ENCODE measurements at regions not wholly inside any gene's neighbourhood (a gene's known extent, or its start where the extent isn't known, plus 50 kb on each side); places are given as distances from the start of the nearest gene placed in this dataset.

DNA sequence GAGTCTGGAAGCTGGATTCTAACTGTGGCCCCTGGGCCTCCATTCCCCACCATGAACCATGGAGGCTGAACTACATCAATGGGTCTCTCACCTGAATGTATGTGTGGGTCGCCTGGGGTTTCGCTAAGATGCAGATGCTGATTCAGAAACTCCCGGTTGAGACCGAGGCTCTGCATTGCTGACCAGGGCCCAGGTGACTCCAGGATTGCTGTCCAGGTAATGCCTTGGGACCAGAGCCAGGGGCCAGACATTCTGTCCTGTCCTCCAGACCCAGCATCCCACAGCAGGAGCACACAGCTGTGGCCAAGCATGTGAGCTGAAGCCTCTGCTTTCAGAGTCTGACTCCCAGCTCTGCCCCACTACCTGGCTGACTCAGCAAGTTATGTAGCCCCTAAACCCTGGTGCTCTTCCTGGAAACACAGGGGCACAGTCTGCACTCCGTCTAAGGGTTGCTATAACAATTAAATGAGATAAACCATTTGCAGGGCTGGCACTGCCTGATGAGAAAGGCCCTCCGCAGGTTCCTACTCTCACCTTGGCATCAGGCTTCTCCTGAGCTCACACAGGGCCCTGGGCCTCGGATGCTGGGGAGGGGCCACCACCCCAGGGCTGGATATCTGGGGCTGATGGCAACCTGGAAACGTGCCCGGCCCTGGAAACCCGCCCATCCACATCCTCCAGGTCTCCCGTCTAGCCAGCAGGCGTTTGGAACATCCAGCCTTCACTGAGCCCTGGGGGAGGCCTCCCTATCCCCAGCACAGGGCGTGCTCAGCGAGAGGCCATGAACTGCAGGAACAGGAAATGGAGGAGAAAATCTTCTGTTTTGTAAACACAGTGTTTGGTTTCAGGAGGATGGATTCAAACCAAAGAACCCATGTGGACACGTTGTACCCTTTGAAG is 175.7 kb downstream of the DLL1 start:
- no peak for DNase-seq (ENCODE audit: low read depth)

DNA sequence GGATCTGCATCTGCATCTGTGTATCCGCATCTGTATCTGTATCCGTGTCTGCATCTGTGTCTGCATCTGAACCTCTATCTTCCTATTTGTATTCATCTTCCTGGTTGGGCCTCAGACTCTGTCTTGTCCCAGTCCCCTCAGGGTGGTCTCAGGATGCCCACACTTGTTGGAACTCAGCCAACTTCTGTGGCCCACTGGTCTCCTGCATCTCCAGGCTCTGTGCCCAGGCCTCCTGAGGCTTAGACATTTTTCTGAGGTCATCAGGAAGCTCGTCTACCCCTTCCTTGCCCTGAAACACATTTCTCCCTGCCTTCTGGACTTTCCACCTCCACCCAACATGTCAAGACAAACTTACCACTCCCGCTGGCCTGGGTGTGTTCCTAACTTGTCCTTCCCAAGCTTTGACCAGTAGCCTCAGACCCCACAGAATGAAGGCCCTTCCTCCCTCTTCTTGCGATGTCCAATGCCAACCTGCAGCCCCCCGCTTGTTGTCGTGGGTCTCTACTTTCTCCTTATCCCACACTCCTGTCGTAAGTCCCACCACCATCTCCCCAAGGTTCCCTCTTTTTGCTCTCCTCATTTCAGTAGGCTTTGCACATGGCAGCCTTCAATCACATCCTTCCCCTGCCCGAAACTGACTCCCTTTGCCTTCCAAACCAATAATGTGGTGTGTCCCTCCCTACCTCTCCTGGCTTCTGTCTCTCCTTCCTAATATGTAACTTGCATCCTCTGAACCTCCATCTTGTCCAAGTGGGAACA is 176.5 kb downstream of the DLL1 start:
- DNase-seq (ENCODE audit: low read depth) = no peak

DNA sequence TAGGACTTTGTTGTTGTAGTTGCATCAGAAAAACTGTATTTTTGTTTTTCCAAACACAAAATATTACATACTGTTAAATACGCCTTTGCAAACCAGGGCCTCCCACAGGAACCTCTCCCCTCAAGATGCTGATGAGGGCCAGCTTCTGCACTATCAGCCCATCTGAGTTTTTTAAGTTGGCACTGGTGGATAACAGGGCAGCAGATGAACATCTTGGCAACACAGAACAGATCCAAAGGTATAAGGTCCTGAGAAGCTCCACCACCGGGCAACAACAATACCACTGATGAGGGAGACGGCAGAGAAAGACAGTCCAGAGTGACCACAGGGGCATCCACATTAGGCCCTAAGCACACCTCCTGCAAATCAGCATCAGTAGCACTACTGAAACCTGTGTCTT is 177.7 kb downstream of the DLL1 start:
- no peak for DNase-seq (ENCODE audit: low read depth)

DNA sequence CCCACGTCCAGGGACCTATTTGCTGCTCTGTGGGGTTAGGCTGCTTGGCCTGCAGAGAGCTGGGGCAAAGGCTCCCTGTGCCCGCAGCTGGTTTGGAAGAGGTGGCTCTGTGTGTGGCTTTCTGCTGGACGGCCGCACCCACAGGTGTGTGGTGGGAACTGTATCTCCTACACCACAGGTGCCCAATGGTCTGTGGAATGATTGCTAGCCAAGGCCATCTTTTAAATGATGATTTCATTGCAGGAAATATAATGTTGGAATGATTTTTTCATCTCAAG is 178.4 kb downstream of the DLL1 start:
- no peak for DNase-seq (ENCODE audit: low read depth)

DNA sequence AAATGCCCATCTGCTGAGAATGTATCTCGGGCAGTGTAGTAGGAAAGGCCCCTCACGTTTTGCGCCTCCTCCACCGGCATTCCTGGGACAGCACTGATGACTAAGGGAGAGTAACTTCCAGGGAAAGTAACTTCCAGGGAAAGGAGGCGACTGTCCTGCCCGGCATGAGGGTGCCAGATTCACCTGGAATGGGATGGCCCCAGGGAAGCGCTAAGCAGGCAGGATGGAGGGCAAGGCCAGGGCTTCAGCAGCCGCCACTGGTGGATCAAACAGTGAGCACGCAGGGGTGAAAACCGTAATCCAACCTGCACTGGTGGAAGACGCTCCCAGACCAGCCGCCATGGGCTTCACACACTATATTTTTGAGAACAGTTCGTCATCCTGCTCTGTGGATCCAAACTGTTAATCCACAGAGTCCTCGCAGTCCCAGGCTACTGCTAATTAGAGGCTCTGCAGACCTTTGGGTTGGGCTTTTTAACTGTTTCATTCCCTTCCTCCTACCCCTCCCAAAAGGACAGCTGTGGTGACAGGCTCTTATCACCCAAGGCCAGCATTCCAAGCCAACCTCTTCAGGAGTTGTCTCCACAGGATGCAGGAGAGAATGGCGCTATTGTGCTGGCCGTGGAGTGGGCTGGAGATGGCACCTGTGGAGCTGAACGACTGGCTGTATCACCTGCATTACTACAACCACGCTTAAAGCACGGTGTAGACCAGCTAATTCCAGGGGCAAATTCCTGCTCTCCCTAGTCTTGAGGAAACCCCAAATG is 178.9 kb downstream of the DLL1 start:
- no peak for DNase-seq (ENCODE audit: low read depth)

DNA sequence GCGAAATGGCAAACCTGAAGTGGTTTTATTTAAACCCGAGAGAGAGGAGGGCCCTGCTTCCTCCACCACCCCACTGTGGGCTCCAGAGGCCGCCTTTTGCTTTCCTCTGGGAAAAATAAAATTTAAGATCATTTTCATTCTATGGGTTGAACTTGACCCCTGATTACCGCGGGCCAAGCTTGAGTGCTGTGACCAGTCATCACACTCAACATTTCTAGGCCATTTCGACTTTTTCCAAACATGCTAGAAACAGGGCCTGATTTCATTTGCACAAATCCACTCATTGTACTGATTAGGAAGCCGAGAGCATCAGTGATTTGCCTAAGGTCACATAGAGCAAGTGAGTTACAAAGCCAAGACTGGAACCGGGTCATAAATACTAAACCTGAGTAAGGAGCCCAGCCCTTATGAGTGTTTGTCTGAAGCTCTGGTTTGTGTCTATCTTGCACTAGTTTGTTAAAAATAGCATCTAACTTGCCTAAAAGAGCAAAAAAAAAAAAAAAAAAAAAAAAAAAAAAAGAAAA is 179.7 kb downstream of the DLL1 start:
- no peak for DNase-seq (ENCODE audit: low read depth)

DNA sequence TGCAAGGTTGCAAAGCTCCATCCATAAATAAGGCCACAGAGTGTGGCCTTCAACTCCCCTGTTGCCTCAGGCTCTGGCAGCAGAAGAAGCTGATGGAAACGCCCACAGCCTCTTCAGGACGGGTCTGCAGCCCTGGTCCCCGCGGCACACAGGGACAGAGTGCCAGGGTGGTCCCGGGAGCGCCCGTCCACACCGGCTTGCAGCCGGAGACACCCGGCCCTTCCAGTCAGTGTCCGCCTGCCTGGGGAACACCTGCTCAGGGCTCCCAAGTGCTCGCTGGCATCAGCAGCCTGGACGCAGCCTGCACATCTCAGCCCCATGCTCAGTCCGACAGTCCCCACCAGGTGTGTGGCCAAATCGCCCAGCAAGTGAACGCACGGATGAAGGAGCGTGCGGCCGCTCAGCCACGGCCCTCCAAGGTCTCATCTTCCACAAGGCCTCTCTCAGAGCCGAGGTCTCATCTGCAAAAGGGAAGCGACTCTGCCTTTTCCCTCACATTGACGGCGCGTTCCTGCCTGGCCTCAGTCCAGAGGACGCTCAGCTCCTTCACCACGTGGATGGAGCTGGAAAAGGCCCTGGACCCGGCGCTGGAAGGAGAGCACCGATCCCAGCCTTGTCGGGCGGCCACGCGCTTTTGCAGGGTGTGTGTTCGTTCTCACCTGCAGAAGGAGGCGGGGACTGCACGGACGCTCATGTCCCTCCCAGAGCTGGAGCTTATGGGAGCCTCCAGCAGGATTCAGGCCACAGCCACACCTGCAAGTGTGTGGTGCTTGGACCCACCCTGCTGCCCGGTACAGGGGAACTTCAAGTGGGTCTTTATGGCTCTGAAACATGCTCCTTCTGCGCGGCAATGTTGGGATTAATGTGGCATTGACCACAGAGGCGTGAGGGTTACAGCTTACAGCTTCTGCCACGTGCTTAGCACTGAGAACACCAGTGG is 180.4 kb downstream of the DLL1 start:
- DNase-seq (ENCODE audit: low read depth) = no peak

DNA sequence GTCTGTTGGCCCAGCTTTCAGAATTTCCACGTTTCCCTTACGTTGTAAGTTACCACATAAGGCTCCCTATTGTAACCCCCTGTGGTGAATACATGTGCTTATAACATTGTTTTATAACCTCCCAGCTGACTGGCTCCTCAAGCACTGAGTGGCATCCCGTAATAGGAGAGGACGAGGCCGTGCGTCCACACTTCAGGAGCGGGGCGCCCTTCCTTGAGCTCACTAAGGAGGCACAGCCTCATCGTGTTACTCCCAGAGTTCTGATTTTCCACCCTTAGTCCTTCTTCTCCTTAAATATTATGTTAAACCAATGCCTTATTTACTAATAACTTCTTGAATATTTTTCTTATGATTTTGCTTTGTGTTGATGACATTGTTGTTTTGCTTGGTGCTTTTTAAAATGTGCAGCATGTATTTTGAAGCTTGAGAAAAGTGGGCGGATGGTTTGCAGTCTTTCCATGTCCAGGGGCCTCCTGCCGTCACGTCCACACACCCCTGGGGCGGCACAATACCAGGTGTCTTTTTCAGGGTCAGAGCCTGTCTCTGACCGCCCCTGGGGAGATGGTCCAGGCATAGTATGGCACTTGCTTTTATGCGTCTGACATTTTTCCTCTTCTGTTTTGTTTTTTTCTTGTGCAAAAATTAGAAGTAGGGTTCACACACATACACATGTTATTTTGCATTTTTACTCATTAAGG is 181.8 kb downstream of the DLL1 start:
- DNase-seq (ENCODE audit: low read depth) = no peak

DNA sequence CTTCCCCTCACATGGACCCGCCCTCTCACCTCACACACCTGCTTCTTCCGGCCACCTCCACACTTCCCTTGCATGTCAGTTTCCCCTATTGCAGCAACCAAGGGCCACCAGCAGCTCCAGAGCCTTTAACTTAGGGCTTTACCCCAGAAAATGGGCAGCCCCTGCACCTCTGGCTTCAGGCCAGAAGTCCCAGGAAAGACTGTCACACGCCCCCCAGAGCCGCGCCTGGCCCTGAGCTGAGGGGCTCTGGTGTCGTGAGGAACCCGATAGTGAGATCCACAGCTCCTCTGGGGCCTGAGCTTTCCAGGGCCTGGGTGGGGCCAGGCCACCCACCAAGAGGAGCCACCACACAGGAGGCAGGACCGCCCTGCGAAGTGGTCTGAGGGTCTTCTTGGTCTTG is 182.4 kb downstream of the DLL1 start:
- DNase-seq (ENCODE audit: low read depth) = no peak

DNA sequence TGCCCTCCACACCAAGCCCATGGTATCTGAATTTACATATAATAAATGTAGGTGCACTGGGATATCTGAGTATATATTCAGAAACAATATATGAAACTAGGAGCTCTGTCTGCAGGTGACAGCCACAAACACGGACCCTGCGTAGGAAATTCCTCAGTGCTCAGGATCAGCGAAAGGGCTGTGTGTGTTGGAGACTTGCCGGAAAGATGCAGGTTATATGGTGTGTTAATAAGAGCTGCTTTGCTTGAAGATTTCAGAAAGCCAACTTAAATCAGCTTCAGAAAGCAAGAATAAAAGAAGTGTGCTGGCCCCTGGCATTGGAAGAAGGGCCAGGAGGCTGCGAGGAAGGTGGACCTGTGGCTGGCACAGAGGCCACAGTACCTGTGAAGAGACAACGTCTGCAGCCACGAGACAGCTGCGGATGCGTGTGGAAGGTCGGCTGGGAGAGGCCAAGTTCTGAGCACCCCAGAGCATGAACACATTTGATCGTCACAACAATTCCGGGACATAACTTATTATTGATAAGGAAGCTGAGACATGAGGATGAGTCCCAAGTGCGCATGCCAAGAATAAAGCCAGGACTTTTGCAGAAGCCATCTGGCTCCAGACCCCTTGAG is 183.2 kb downstream of the DLL1 start:
- DNase-seq (ENCODE audit: low read depth) = no peak

DNA sequence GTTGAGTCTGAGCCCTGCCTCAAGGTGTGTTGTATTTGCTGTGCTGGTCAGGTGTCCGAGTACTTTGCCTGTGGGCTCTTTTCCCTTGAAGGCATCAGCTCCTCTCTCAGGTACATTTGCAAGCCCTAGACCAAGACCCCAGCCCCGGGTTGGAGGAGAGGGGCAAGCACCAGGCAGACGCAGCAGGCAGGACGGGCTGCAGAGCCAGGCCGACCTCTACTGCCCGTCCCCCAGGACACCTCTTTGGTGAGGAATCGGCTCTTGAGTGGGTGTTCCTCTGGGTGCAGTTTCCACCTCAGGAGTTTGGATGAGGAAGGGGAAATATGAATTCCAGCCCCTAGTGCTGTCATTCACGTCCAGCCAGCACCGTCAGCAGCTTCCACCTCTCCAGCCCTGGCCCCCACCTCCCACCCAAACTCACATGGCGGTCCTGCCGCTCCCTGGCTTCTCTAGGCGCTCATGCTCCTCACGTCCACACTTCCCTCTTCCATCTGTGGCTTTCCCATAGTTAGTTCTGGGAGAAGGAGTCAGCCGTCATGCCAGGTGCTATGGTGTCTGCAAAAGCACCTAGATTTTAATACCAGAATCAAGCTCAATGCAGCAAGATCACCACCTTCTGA is 183.9 kb downstream of the DLL1 start:
- no peak for DNase-seq (ENCODE audit: low read depth)

DNA sequence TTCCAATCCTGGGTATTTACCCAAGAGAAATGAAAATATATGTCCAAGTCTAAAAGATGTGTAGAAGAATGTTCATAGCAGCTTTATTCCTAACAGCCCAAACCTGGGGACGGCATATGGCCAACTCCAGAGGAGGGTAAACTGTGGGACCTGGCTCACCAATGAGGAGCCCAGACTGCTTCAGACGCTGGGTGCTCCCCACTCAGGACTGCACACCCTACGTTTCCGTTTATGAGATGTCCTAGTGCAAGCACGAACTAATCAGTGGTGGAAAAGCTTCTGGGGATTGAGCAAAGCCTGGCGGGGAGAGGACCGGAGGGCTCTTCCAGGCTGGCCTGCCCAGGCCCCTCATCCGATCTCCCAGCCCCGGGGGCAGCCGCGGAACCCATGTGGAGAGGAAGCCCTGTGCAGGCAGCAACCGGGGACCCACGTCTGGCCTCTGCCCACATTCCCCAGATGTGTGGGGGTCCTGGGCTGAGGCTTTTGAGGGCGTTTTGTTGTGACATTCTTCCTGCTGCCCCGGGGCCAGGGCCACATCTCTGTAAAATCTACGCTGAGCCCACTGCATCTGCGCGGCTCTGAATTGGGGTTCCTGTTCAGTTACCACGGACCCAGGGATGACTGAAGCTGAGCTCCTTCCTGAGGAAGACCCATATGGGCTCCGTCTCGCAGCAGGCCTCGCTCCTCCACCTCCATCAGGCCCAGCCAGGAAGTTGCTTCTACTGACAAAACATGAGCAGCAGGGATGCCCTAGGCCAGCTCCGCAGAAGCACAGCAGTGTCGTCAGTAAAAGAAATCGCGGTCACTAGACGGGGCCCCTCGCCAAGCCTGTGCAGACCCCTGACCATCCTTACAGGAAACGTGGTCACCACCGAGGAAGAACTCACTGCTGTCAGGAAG is 188.0 kb downstream of the DLL1 start:
- no peak for DNase-seq (ENCODE audit: low read depth)

DNA sequence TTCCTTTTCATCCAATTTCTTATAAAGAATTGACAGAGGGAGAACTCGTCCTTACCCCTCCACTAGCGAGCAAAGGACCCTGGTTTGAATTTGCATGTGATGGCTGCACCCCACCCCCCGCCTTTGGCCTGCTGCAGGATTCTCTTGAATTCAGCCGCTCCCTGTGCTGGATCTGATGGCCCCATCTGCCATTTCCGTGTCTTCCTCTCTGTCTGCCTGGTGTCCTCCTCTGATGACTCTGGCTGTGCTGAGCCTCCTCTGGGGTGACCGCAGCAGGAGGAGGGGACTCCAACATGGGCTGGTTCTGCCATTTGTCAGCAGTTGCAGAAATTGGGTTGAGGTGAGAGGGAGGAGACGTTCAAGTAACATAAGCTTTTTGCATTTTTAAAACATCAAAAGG is 188.8 kb downstream of the DLL1 start:
- no peak for DNase-seq (ENCODE audit: low read depth)

DNA sequence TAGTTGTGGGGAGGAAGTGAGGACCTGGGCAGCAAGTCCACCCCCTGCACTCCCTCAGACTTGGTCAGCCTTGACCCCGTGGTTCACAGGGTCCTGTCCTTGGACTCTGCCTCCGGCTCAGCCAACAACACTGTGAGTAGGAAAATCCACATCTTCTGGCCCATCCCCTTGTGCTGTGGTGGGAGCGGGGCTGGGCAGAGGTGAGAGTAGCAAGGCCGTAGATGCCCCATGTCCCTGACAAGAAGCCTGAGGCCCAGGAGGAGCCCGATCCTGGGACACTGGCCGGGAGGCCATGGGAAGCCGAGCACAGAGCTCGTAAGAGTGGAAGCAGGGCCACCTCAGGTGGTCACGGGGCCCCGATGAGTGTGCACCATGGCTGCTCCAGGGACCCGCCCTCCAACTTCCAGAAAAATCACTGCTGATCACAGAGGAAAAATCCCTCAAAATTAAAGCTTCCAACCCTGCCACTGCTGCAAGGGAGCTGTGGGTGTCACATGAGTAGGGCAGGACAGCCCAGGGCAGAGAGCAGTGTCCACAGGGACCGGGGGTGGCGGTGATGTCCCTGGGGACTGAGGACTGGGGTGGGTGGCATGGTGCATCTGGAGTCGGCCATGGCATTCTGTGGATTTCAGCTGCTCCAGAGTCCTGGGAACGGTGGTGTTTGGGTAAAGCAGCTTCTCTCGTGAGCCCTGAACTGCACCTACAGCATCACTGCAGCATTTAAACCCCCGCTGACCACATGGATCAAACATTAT is 189.4 kb downstream of the DLL1 start:
- DNase-seq (ENCODE audit: low read depth) = no peak

DNA sequence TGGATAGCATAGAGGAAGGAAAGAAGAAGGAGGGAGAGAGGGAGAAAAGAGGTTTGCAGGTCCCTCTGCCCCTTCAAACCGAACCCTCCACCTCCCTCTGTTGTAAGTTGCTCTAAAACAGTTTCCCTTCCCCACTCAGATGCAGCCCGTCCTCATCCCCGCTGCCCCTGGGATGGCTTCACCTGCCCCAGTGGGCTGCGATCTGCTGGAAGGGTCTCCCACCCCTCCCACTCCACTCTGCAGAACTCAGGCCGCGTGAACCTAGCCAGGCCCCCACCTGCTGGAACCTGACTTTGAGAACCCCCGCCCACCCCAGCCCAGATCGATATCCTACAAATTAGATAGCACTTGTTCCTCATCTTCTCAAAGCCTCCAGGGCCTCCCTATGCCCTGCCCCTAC is 190.8 kb downstream of the DLL1 start:
- DNase-seq (ENCODE audit: low read depth) = no peak

DNA sequence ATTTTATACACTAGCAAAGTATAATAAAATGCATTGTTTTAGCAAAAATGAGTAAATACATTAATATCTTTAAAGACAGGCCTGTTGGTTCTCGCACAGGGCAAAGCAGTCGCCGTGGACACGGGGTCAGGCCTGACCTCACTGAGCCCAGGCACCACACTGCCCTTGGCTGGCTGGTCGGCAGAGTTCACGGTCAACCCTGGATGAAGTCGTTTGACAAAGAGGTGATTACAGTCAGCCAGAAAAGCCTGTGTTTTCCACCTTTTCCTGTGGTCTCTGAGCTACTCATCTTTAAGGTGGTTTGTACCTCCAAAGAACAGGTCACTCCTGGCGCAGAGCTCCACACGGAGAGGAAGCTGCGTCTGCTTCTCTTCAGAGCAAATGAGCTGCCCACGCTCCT is 191.5 kb downstream of the DLL1 start:
- no peak for DNase-seq (ENCODE audit: low read depth)

DNA sequence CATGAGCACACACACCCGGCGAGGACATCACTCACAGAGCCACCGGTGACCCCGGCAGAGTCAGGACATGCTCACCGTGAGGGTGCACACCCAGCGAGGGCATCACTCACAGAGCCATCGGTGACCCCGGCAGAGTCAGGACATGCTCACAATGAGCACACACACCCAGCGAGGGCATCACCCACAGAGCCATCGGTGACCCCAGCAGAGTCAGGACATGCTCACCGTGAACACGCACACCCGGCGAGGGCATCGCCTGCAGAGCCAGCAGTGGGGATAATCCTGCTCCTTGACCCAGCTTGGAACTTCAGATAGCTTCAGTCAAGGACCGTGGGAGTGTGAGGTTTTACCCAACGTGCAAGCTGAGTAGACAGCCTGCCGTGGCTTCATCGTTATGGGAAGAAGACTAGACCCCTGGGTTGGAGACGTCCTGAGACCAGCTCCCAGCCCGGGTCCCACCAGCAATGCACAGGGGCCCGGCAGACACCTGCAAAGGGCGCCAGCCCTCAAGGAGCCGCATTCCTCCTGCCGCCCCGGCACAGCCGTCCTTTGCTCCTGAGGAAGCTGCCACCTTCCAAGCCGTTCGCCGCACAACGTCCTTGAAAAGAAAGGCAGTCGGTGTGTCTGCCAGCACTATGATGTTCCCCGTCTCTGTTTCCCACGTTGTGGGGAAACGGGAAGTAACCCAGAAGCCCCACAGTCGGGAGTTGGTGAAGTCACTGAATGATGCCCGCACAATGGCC is 192.3 kb downstream of the DLL1 start:
- no peak for DNase-seq (ENCODE audit: low read depth)
